NT2/D1 (cell line): ENCODE measurements at regions not wholly inside any gene's neighbourhood (a gene's known extent, or its start where the extent isn't known, plus 50 kb on each side); places are given as distances from the start of the nearest gene placed in this dataset.
"Not testable (repeated sequence)": the region's sequence is repeated elsewhere in the genome, so short reads cannot be mapped to it uniquely, and the experiment has no call there.

ENCODE experiments used
- DNase-seq: peaks from one replicate; pipeline ENCODE4 v3.0.0-alpha.2; 2011; ENCODE audit warnings: low read depth, low spot score
- H3K27me3 ChIP-seq: 2 replicates; pipeline ENCODE4 v1.6.0; 2011; ENCODE audit warnings: mild to moderate bottlenecking; ENCODE audit not compliant: insufficient read length, insufficient read depth
- H3K36me3 ChIP-seq: 2 replicates; pipeline ENCODE4 v1.6.1; 2011; ENCODE audit warnings: mild to moderate bottlenecking, low read length, mixed read lengths; ENCODE audit not compliant: insufficient read depth, insufficient read length
- H3K4me1 ChIP-seq: 2 replicates; pipeline ENCODE4 v1.5.1; 2011; ENCODE audit not compliant: insufficient read depth, insufficient read length
- H3K4me3 ChIP-seq: 2 replicates; pipeline ENCODE4 v1.5.1; 2011; ENCODE audit warnings: low read depth; ENCODE audit not compliant: insufficient read length
- H3K9ac ChIP-seq: 2 replicates; pipeline ENCODE4 v1.6.0; 2011; ENCODE audit warnings: low read depth; ENCODE audit not compliant: insufficient read length
- H3K9me3 ChIP-seq: 2 replicates; pipeline ENCODE4 v1.5.1; 2011; ENCODE audit warnings: mild to moderate bottlenecking, low read length; ENCODE audit not compliant: insufficient read depth
- SUZ12 ChIP-seq: IDR thresholded peaks from 2 replicates; pipeline ENCODE4 v1.6.1; 2011; ENCODE audit not compliant: insufficient read length, insufficient read depth; ENCODE audit errors: extremely low read depth
- YY1 ChIP-seq: IDR thresholded peaks from 2 replicates; pipeline ENCODE4 v1.6.1; 2011; ENCODE audit not compliant: insufficient read length, insufficient read depth
- ZNF274 ChIP-seq: IDR thresholded peaks from 2 replicates; pipeline ENCODE4 v1.6.1; 2011; ENCODE audit warnings: mild to moderate bottlenecking, low read depth, low read length

DNA sequence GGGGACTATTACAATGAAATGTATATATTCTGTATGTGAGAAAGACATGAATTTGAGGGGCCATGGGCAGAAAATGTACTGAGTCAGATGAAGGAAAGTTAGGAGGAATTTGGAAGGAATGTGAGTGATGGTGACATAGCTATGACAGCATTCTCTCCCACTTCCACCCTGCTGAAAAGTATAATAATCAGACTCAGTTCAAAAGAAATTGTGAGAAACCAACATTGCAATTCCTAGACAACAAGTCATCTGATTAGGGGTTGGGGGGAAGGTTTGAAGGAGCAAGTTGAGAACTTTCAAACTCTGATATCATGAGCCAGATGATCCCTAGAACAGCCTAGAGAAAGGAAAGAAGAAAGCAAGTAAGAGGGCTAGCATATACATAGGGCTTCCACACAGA, 370.6 kb downstream of the DMRTA1 start:
- no peaks in the 10 kb centered on the region for H3K4me1 ChIP-seq
- DNase-seq, result no peak
- no peak for TF ChIP-seq SUZ12
- no peak for TF ChIP-seq YY1
- no peak for TF ChIP-seq ZNF274
- no peak overlapping the region for H3K9ac ChIP-seq
- no peak overlapping the region for H3K4me3 ChIP-seq
- no peaks in the 10 kb centered on the region for H3K9me3 ChIP-seq
- no peaks in the 10 kb centered on the region for H3K27me3 ChIP-seq
- H3K36me3 ChIP-seq, result no peaks in the 10 kb centered on the region

DNA sequence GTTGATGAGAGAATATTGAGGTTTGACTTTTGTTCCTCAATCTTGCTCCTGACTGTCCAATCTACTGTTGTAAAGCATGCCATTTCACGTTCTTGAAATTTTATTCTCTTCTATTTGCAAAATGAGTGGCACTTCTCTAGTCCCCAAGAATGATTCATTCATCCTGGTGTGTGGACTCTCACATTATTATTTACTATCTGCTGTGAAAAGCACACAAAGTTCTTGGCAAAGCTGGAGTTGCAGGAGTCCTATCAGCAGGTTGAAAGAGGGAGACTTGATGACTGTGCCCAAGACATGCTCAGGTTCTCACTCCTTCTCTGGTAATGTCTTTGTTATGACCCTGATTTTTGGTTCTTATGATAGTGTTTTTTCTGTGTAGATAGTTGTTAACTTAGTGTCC, 382.6 kb downstream of the DMRTA1 start:
- Histone ChIP-seq H3K9me3 (no peaks in the 10 kb centered on the region), H3K36me3 (no peaks in the 10 kb centered on the region), H3K9ac (no peak overlapping the region), H3K4me1 (no peaks in the 10 kb centered on the region), H3K27me3 (no peaks in the 10 kb centered on the region), H3K4me3 (no peak overlapping the region)
- TF ChIP-seq YY1, result no peak
- TF ChIP-seq SUZ12, result no peak
- TF ChIP-seq ZNF274, result no peak
- DNase-seq, result no peak

DNA sequence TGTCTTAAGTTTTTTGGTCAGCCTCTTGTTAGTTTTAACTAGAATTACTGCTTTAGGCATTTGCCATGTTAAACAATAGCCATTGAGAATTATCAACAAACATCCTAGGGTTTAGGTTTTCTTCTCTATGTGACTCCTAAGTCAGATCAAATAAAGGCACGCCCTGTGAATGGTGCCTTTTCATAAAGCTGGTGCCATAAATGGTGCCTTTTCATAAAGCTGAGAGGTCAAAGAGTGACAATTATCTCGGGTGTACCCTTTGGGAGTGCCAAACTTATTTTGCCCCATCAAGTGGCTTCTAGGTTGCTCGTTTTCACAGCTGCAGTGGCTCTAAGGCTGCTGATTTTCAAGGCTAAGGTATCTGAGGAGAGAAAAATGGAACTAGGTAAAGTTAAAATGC, 391.6 kb downstream of the DMRTA1 start:
- H3K27me3 ChIP-seq, result no peaks in the 10 kb centered on the region
- H3K9me3 ChIP-seq, result no peaks in the 10 kb centered on the region
- no peaks in the 10 kb centered on the region for H3K36me3 ChIP-seq
- no peak for TF ChIP-seq YY1
- TF ChIP-seq SUZ12, result no peak
- TF ChIP-seq ZNF274, result no peak
- H3K9ac ChIP-seq, result no peak overlapping the region
- H3K4me1 ChIP-seq, result no peaks in the 10 kb centered on the region
- no peak for DNase-seq
- no peak overlapping the region for H3K4me3 ChIP-seq

DNA sequence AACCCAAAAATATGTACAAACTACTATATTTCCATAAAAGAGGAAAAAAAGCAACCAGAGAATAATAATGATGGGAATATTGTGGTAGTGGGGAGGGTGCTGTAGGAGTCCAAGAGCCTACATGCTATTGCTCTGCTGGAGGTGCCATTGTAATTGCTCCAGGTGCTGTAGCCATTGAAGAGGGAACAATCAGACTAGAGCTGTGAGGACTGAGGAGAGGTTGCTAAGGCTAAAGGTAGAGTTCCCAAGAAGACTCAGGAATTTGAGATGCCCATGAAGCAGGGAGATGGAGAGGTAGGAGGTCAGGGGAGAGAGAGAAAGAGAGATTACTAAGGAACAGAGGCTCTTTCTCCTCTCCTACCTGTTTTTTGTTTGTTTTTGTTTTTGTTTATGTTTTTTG, 394.0 kb downstream of the DMRTA1 start:
- no peak for TF ChIP-seq SUZ12
- TF ChIP-seq YY1, result no peak
- no peak for TF ChIP-seq ZNF274
- Histone ChIP-seq H3K27me3 (no peaks in the 10 kb centered on the region), H3K36me3 (no peaks in the 10 kb centered on the region), H3K9ac (no peak overlapping the region), H3K4me3 (no peak overlapping the region), H3K4me1 (no peaks in the 10 kb centered on the region), H3K9me3 (peaks cover 15% of the 10 kb centered on the region; the same call in 1 of the 2 replicates)
- DNase-seq, result no peak

DNA sequence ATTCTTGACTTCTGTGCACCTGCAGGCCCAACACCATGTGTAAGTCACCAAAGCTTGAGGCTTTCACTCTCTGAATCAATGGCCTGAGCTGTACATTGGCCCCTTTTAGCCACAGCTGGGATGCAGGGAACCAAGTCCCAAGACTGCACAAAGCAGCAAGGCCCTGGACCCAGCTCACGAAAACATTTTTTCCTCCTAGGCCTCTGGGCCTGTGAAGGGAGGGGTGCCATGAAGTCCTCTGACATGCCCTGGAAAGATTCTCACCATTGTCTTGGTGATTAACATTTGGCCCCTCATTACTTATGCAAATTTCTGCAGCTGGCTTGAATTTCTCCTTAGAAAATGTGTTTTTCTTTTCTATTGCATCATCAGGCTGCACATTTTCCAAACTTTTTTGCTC, 398.6 kb downstream of the DMRTA1 start:
- not testable (repeated sequence) for H3K9ac ChIP-seq, DNase-seq, H3K27me3 ChIP-seq, H3K4me3 ChIP-seq, H3K36me3 ChIP-seq, H3K4me1 ChIP-seq
- H3K9me3 ChIP-seq, result peaks cover 28% of the 10 kb centered on the region

DNA sequence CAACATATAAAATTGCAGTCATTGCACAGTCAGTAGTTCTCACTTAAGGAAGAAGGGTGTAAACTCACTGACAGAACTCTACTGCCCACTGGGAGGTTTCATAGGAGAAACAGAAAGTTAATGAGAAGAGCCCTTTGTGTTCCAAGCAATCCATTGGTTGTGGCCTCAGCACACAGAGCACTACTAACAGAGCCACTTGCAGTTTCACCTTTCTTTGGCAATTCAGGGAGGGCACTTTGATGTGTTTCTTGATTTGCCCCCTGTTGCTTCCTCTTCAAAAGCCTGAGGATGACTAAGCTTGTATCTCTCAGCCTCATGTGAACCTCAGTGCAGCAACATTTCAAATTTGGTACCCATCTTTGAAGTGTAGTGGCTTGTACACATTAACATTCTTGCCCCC, 409.4 kb downstream of the DMRTA1 start:
- no peak overlapping the region for H3K4me3 ChIP-seq
- H3K4me1 ChIP-seq, result no peaks in the 10 kb centered on the region
- H3K27me3 ChIP-seq, result no peaks in the 10 kb centered on the region
- H3K9ac ChIP-seq, result no peak overlapping the region
- no peaks in the 10 kb centered on the region for H3K36me3 ChIP-seq
- no peak for TF ChIP-seq SUZ12
- no peak for TF ChIP-seq YY1
- TF ChIP-seq ZNF274, result no peak
- DNase-seq, result no peak
- peaks cover 6% of the 10 kb centered on the region; the same call in 1 of the 2 replicates for H3K9me3 ChIP-seq

DNA sequence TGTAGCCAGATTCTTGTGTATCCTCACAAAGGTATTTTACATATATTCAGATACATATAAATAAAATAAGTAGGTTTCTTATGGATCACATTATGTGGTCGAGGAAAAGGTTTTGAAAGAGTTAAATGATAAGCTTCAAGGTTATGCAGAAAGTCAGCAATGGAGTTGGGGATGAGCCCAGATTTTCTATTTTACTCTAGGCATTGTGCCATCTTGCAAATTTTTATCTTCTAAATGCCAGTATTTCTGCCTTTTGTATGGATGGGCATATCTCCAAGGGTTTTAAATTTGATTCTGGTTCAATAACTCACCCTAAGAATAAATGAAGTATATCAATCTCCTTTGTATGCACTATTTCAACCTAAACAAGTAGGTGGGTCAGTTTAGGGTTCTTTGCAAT, 410.7 kb downstream of the DMRTA1 start:
- Histone ChIP-seq H3K4me1 (no peaks in the 10 kb centered on the region), H3K27me3 (no peaks in the 10 kb centered on the region), H3K9ac (no peak overlapping the region), H3K9me3 (peaks cover 6% of the 10 kb centered on the region; the same call in 1 of the 2 replicates), H3K4me3 (no peak overlapping the region), H3K36me3 (no peaks in the 10 kb centered on the region)
- no peak for TF ChIP-seq YY1
- TF ChIP-seq ZNF274, result no peak
- TF ChIP-seq SUZ12, result no peak
- DNase-seq, result no peak

DNA sequence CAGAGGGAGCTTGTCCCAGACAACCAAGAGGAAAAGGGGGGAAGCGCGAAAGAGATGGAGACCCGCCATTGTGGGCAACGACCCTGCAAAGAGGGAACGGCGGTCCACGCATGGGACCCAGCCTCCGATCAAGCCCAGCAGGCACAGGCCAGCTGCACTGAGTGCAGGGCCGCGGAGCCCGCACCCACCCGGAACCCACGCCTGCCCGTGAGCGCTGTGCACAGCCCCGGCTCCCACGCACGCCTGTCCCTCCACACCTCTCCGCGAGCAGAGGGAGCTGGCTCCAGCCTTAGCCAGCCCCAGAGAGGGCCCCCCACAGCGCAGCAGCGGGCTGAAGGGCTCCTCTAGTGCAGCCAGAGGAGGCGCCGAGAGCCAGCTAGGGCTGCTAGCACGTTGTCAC, 416.5 kb downstream of the DMRTA1 start:
- Histone ChIP-seq H3K9ac (no peak overlapping the region), H3K4me1 (peaks cover 3% of the 10 kb centered on the region), H3K36me3 (no peaks in the 10 kb centered on the region), H3K27me3 (no peaks in the 10 kb centered on the region), H3K9me3 (peaks cover 6% of the 10 kb centered on the region; the same call in 1 of the 2 replicates), H3K4me3 (no peak overlapping the region)
- TF ChIP-seq YY1 (no peak), ZNF274 (no peak), SUZ12 (no peak)
- DNase-seq, result no peak

DNA sequence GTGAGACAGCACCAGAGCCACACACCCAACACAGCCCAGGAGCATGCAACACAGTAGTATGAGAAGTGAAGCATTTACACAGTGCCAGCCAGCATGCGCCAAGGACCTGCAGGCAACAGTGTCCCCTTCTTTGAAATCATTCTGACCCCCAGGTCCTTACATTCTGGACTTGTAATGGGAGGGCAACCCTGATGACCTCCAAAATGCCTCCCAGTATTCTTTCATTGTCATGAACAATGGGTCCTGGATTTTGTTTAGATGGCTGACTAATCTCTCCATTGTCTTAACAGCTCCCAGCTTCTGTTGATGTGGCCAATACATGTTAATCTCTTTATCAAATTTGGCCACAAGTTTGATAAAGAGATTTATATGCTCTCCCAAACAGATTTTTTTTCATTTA, 417.1 kb downstream of the DMRTA1 start:
- no peaks in the 10 kb centered on the region for H3K36me3 ChIP-seq
- H3K4me1 ChIP-seq, result peaks cover 3% of the 10 kb centered on the region
- no peak for DNase-seq
- no peak overlapping the region for H3K9ac ChIP-seq
- no peaks in the 10 kb centered on the region for H3K27me3 ChIP-seq
- peaks cover 6% of the 10 kb centered on the region; the same call in 1 of the 2 replicates for H3K9me3 ChIP-seq
- no peak overlapping the region for H3K4me3 ChIP-seq
- no peak for TF ChIP-seq ZNF274
- TF ChIP-seq YY1, result no peak
- TF ChIP-seq SUZ12, result no peak
